HG02885 (cell line): ENCODE measurements at regions not wholly inside any gene's neighbourhood (a gene's known extent, or its start where the extent isn't known, plus 50 kb on each side); places are given as distances from the start of the nearest gene placed in this dataset.

Source experiments
- ATAC-seq: cut with Tn5 transposase; IDR thresholded peaks from one replicate; pipeline ENCODE4 v1.9.1; 2021; ENCODE audit warnings: mild to moderate bottlenecking; ENCODE audit not compliant: unreplicated experiment, poor library complexity

DNA sequence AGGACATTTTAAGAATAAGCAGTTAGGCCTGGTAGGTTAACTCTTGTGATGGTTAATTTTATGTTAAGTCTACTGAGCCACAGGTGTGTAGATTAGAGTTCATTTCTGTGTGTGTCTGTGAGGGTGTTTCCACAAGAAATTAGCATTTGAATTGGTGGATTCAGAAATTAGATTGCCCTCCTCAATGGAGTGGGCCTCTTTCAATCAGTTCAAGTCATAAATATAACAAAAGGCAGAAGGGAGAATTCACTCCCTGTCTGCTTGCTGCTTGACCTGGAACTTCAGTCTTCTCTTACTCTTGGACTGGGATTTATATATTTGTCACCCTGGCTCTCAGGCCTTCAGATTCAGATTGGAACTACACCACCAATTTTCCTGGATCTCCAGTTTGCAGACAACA, 55.3 kb upstream of the POM121L12 start:
- no peak for ATAC-seq

DNA sequence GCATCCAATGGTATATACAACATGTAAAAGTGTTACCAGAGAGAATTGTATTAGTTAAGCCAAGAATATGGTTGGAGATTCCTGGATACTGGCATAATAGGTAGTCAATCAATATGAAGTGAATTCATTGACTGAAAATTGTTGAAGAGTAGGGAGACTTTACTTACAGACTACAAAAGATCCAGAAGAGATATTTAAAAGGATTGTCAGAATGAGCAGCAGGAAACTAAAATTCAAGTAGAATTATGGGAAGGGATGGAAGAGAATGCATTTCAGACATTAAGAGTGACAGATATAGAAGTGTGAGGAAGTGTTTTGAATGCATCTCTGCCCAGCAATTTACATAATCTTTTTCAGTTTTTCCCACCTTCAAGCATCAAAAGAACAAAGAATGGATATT, 62.3 kb upstream of the POM121L12 start:
- no peak for ATAC-seq

DNA sequence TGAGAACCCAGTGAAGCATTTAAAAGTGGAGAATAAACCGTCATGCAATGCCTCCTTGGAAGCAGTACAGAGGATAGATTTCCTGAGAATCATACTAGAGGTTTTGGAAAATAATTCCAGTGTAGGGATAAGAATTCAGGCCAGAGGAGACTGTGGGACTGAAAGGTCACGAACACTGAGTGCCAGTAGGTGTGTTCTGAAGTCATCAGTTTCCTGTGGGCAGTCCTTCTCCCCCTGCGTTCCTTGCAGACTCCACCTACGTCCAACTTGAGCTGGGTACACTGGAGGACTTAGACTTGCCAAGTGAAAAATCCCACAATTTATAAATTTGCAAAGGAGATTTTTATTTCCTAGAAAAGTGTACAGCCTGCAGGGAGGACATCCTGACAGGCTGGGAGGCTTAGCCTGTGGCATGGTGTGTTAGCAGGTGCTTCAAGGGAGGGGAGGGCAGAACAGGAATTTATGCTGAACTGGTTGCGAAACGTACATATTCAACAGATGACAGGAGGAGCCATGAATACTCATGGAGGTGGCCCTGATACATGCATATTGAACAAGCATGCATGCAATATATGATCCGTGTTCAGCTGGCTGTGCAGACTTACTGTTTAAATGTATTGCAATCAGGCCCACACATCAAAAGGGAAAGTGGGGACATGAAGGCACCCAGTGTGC, 72.9 kb upstream of the POM121L12 start:
- ATAC-seq = no peak

DNA sequence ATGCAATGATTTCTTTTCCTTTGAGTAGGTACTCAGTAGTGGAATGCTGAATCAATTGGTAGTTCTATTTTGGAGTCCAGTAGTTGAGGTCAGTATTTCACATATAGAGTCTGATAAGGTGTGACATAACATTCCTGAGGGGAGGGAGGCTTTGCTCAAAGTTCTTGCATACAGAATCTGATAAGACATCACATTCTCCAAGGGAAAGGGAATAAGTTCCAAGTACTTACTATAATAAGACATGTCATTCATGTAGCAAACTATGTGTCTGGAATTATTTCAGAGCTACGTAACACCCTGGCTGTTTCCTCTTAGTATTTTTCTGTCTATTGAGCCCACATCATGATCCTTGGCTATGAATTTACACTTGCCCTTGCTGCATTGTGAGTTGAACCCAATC, 74.3 kb upstream of the POM121L12 start:
- no peak for ATAC-seq

DNA sequence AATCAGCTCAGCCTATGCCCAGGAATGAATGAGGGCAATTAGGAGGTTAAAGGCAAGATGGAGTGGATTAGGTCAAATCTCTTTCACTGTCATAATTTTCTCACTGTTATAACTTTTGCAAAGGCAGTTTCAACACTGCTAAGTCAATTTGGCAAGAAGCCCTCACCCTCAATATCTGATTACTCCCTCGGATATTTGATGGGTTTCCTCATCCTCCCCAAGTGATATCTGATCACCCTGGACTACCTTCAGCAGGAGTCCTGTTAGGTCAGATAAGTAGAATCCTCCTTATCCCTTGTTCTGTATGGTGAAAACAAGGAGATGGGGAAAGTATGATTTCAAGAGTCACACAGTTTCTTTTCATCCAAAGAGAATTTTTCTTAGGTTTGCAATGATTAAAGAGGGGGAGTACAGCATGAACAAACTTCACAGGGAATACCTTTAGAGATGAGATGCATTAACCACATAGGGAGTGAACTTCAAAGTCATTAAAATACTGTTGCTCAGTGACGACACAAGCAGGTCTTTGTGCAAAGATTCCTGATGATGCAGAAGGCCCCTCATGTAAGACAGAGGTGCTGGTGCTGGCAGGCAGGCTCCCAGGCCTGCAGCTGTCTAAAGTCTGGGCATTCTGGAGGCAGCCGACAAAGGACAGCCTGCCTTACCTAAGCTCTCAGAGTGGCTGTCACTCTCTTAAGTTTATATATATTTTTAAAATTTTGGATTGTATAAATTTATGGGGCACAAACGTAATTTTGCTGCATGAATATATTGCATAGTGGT, 75.4 kb upstream of the POM121L12 start:
- ATAC-seq = no peak

DNA sequence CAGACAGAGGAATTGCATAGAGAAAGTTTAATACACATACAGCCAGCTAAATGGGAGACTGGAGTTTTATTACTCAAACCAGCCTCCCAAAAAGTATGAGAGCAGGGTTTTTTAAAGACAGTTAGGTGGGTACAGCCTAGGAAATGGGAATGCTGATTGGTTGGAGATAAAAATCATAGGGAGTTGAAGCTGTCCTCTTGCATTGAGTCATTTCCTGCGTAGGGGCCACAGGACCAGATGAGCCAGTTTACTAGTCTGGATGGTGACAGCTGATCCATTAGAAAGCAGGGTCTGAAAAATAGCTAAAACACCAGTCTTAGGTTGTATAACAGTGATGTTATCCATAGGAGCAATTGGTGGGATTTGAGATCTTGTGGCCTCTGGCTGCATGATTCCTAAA, 76.1 kb upstream of the POM121L12 start:
- no peak for ATAC-seq

DNA sequence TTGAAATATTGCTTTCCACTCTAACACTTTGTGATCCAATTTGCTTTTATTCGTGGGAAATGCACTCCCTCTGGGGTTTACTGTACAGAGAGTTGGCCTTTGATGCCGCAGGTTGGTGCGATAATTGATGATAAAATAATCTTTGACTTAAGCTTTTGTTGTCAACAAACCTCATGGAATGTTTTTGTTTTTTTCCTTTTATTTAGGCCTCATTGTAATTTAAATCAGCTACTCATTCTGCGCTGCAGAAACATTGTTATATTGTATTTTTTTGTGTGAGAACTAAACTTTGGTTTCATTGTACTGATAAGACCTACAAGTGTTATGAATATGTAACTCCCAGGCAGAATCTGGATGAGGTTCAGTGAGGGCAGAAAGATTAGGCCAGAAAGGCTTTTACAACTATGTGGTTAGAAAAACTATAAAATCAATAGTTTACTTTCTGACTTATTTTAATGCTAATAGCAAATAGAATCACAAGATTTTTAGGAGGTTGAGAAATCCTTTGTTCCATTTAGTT, 76.8 kb upstream of the POM121L12 start:
- ATAC-seq = no peak

DNA sequence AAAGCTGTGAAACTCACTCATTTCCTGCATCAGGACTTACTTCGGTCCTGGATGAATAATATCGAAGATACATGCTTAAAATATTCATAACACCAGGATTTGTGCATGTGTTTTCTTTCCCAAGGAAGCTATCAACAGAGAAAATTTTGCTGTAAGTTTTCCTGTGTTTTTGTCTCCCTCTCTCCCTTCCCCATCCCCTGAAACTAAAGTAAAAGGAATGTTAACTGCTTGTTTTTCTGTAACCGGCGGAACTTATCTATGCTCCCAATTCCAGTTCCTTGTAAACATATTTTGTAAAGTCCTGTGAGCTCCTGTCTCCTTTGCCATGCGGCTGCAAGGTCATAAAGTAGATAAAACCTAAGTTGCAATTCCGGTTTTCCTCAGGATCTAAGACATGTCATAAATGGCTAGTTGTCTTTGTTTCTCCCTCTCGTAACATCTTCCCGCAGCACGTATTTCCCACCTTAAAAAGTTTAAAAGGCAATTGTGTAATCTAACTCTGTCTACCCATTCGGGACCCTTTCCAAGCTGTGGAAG, 79.0 kb upstream of the POM121L12 start:
- ATAC-seq = no peak

DNA sequence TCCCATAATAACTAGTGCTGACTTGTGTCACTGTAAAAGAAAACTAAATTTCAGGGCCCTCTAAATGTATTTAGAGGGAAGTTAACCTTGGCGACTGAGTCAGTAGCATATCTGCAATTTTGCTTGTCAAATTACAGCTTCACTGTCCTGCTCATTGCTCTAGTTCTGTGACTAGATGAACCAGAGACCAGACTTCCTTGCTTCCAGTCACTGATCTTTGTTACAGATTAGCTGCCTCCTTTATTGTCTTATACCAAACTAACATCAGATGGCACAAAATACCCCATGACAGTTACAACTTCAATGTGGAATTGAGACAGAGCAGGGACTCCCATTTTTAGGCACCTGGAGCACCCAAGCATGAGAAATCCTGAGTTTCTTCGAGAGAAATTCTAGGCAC, 79.9 kb upstream of the POM121L12 start:
- no peak for ATAC-seq

DNA sequence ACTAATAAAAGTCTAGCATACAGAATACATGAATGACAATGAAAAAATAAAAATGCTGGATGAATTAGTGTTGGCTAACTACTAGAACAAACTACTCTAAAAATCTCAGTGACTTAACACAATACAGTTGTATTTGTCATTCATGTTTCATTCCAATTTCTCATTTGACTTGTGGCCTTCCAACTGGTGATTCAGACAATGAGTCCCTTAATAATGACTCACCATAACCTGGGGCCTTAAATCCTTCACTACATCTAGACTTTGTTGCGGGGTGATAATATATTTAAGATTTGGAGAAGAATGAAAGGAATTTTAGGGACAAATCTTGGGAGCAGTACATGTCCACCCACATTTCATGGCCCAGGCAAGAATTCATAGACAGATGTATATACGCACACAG, 90.5 kb upstream of the POM121L12 start:
- ATAC-seq = no peak

DNA sequence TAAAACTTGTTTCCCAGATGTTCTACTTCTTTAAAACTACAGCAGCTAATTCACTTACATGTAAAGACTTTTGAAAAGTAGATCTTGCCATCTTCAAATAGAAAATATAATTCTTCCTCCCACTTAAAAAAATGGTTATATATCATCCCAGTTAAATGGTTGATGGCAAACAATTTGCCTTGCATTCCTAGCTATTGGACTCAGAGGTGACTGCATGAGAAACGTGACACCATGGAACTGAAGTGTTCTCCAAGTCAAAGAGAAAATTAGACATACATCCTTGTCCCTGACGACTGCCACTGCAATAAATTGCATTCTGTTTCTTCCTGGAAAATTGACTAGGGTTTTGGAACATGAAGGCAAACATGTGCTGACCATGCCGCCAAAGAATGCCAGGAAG, 95.0 kb upstream of the POM121L12 start:
- no peak for ATAC-seq

DNA sequence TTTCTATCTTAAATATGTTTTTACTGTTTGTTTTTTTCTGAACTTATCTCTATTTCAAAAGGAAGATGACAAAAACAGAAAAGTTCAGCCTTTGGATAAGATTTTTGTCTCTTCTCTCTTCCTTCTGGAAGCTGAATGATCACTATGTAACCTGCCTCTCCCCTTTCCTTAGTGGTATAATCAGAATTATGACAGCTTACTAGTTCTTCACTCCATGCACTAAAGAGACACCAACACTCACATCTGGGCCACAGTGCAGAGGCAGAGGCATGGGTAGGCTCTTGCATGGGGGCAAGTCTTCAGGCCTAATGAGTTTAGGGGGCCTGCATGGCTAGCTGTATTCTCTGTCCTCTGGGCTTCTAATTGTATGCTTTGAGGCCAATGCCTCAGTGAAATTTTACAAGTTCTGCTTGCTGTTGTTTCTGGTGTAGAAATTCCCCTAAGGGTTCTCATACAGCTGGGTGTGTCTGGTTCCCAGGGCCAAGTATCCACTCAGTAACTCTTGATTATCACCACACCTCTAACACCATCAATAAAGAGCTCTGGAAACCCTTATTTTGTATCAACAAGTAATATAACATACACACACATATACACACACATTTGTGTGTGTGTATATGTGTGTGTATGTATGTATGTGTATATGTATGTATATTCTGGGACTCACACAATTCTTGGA, 96.8 kb upstream of the POM121L12 start:
- ATAC-seq = no peak

DNA sequence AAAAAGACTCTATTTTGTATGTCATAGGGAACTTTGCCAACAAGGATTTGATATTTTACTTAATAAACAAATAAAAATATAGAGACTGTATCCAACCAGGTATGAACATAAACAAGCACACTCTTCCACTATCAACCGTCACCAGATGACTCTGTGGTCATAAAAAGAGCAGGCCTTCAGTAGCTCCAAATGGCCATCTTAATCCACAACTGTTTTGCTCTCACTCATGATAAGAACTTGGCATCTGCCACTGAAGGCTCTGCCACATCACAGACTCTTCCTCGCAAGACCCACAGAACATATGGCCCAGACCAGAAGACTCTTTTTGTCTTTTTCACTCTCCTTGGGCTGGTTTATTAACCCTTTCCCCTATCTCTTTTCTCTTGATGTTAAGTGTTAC, 98.7 kb upstream of the POM121L12 start:
- no peak for ATAC-seq

DNA sequence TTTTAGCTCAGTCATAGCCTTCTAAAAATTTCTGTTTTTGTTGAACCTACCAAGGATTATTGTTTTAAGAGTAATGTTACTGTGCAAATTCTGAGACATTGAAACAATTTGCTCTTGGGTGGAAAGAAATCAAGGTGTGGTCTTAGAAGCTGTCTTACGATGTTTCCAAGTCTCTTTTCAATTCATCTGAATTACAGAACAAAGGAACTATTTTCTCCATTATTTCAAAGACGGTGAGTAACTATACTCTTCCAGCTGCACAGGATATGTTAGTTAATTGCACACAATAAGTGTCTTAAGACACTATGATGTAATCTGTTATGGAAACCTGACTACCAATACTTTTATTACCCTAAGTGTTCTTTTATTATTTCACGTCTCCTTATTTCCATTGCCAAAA, 106.8 kb upstream of the POM121L12 start:
- no peak for ATAC-seq

DNA sequence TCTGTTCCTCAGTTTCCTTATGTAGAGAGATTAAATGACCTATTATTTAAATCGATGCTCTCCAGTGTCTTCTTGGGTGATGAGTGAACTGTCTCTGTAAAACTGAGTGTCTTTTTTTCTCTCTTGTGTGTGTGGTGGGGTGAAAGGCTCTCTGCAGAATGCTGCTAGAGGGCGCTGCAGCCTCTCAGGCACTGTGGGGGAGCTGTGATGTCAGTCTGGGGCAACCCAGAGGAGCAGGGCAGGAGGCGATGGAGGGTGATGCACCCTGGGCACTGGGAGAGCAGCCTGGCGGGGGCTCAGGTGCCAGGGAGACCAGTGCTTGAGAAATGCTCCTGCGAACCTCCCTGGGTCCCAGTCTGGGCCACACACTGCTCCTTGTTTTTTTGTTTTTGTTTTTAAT, 110.1 kb upstream of the POM121L12 start:
- no peak for ATAC-seq

DNA sequence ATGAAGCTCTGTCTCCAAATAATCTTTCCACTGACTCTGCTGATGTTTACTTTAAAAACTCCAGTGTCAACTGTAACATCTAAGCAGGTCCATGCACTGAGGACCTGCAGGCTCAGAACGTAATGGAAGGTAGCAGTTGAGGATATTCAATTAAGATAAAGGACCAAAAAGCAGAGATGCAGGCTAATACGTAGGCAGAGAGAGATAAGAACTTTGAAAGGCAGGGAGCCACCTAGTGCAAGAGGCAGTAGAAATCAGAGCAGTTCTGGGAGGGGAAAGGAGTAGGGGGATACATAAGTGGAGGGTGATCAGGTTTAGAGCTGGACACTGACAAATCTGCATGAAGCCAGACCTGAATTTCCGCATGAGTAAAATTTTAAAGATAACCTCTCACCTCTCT, 114.5 kb upstream of the POM121L12 start:
- no peak for ATAC-seq

DNA sequence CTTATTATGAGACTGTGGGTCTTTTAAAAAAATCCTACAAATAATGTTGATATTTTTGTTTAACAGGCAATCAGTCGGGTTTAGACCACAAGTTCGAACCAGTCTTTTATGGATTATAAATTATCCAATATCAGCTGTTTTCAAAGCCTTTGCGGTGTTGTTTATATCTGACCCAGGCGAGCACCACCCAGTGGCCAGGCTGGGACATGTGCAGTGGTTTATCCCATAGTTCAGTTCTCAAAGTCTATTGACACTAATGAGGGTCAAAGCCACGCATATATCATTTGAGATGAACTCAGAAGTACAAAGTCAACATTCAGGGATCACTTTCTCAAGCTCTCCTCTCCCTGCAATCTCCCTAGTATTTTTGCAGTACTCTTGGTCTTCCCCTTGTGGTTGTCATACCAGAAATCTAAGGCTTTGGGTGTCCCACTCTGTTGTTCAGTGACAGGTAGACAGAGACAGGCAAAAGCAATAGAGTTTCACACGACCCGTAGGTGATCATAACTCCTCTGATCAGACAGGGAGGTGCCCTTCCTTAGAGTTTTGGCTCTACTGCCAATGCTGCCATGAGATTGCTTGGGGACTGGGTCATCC, 117.4 kb upstream of the POM121L12 start:
- no peak for ATAC-seq

DNA sequence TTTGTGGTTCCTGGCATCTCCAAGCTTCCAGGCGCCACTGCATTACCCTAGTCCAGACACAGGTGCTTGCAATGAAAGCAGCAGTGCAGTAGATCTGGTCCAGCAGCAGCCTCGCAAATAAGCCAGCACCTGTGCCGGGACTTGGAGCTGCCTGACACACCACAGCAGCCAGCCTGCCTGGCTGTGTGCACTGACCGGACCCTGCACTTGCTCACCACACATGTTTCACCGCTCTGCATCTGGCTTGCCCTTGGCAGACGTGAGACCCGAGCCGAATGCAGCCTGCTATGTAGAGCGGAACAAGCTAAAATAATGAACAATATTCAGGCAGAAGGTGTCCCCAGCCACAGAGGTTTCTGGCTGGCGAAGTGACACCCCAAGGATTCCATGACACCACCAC, 123.6 kb upstream of the POM121L12 start:
- no peak for ATAC-seq

DNA sequence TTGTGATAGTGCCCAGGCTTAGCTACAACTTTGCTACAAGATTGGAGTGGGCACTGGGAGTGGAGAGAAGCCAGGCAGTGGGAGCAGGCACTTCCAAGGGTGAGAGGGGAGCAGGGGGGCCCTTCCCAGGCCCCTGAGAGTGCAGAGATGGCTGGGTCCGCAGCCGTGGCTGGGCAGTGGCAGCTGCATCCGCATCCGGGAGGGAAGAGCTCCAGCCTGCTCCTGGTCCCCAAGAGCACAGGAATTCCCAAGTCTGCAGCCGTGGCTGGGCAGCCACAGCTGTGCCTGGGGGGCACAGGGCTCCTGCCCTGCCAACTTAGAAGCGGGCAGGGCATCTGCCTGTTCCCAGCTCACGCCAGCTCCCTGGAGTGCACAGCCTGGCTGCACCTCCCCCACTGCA, 124.1 kb upstream of the POM121L12 start:
- no peak for ATAC-seq

DNA sequence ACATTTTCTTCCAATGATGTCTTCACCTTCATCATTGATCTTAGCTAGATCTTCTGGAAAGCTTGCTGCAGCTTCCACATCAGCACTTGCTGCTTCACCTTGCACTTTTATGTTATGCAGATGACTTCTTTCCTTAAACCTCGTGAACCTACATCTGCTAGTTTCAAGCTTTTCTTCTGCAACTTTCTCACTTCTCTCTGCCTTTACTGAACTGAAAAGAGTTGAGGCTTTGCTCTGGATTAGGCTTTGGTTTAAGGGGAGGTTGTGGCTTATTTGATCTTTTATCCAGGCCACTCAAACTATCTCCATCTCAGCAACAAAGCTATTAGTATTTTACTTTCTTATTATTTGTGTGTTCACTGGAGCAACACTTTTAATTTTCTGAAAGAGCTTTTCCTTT, 125.5 kb upstream of the POM121L12 start:
- ATAC-seq = no peak

DNA sequence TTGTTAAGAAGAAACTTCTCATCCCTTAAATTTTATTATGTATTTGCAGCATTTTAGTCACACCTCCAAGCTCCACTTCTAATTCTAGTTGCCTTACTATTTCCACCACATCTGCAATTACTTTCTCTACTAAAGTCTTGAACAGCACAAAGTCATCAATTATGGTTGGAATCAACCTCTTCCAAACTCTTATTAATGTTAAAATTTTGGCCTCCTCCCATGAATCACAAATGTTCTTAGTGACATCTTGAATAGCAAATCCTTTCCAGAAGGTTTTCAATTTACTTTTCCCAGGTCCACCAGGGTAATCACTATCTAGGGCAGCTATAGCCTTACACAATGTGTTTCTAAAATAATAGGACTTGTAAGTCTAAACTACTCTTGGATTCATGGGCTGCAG, 126.3 kb upstream of the POM121L12 start:
- ATAC-seq = no peak
